Kidney (tissue), 13 donors: ENCODE measurements at regions not wholly inside any gene's neighbourhood (a gene's known extent, or its start where the extent isn't known, plus 50 kb on each side); places are given as distances from the start of the nearest gene placed in this dataset.

ENCODE experiments used
- DNase-seq, 5 donors: peaks; one replicate each; pipeline ENCODE4 v3.0.0-alpha.2; 2013 to 2020
- FAIRE-seq: peaks from 2 replicates; lab custom pipeline; 2012; peaks lifted over from hg19 to GRCh38; lab: Jason Lieb, UNC
- H3K27ac ChIP-seq, 2 donors: one replicate each; pipeline ENCODE4 v1.7.0; 2013; ENCODE audit warnings: low read depth in 2 of 2, low read length in 2 of 2, inconsistent platforms in 1 of 2
- H3K27me3 ChIP-seq: one replicate; pipeline ENCODE4 v1.7.1; 2013; ENCODE audit warnings: low read length, inconsistent platforms; ENCODE audit not compliant: control insufficient read depth, insufficient read depth
- H3K36me3 ChIP-seq, 3 donors: one replicate each; pipeline versions ENCODE4 v1.7.0 to v1.7.1; 2013; ENCODE audit warnings: low read length in 3 of 3, control low read depth in 1 of 3, inconsistent platforms in 1 of 3; ENCODE audit not compliant: insufficient read depth in 3 of 3, control insufficient read depth in 2 of 3
- H3K4me1 ChIP-seq, 3 donors: one replicate each; pipeline versions ENCODE4 v1.7.0 to v1.7.1; 2013; ENCODE audit warnings: low read length in 3 of 3, inconsistent platforms in 1 of 3, low read depth in 1 of 3; ENCODE audit not compliant: control insufficient read depth in 2 of 3, insufficient read depth in 2 of 3
- H3K4me3 ChIP-seq, 3 donors: one replicate each; pipeline versions ENCODE4 v1.7.0 to v1.8.1; 2013; ENCODE audit warnings: low read length in 3 of 3, control low read depth in 1 of 3, inconsistent platforms in 1 of 3
- H3K9ac ChIP-seq, 3 donors: one replicate each; pipeline versions ENCODE4 v1.7.0 to v1.7.1; 2013; ENCODE audit warnings: low read length in 3 of 3, control low read depth in 1 of 3, inconsistent platforms in 1 of 3
- H3K9me3 ChIP-seq, 3 donors: one replicate each; pipeline versions ENCODE4 v1.7.0 to v1.7.1; 2013; ENCODE audit warnings: low read length in 3 of 3, control low read depth in 1 of 3, inconsistent platforms in 1 of 3; ENCODE audit not compliant: control insufficient read depth in 2 of 3, insufficient read depth in 1 of 3
- intact Hi-C: fragments of 100-400 bp; cut with DNase I; formaldehyde crosslinking; loops from one replicate; pipeline ENCODE4 v1.11.1; 2022
- TF ChIP-seq, protein P1 (sequence below): IDR thresholded peaks from 3 replicates; pipeline ENCODE4 v1.5.1; 2012; ENCODE audit warnings: mild to moderate bottlenecking, moderate library complexity, borderline replicate concordance; ENCODE audit not compliant: insufficient read depth; ENCODE audit errors: extremely low read depth
- donor health status: control.
- donor health status: control.
- donor health status: control.
- donor health status: control.
- donor health status: control.
- donor health status: DM: yes; HTN: yes; CAD: no.
- donor health status: Normal renal cell carcinoma (clear cell type).

DNA sequence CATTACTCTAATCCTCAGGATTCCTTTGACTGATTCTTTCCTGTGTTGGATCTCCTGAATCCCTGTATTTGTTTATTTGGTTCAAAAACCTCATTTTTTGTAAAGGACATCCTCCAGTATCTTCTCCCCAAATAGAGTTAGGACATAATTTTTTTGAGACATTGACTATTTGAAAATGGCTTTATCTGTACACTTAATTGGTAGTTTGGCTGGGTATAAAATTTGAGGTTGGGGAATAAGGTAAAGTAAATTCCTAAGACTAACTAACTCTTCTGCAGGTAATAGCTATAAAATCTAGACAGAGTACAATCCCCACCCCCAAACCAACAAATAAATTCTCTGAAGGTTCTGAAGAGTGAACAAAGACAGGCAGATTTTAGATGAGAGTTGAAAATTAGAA is 114.4 kb downstream of the CTTN start:
- intact Hi-C loops = no loop called here
- H3K4me1 ChIP-seq = no peaks in the 10 kb centered on the region
- H3K36me3 ChIP-seq = no peaks in the 10 kb centered on the region
- H3K4me3 ChIP-seq = no peak overlapping the region
- TF ChIP-seq, protein P1, sequence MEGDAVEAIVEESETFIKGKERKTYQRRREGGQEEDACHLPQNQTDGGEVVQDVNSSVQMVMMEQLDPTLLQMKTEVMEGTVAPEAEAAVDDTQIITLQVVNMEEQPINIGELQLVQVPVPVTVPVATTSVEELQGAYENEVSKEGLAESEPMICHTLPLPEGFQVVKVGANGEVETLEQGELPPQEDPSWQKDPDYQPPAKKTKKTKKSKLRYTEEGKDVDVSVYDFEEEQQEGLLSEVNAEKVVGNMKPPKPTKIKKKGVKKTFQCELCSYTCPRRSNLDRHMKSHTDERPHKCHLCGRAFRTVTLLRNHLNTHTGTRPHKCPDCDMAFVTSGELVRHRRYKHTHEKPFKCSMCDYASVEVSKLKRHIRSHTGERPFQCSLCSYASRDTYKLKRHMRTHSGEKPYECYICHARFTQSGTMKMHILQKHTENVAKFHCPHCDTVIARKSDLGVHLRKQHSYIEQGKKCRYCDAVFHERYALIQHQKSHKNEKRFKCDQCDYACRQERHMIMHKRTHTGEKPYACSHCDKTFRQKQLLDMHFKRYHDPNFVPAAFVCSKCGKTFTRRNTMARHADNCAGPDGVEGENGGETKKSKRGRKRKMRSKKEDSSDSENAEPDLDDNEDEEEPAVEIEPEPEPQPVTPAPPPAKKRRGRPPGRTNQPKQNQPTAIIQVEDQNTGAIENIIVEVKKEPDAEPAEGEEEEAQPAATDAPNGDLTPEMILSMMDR = no peak
- peaks cover 0 to 9% (median 0%) of the 10 kb centered on the region in 3 donors for H3K9me3 ChIP-seq
- no peak for FAIRE-seq
- H3K27ac ChIP-seq = no peak overlapping the region
- no peak for DNase-seq
- H3K27me3 ChIP-seq = no peaks in the 10 kb centered on the region
- no peak overlapping the region for H3K9ac ChIP-seq

DNA sequence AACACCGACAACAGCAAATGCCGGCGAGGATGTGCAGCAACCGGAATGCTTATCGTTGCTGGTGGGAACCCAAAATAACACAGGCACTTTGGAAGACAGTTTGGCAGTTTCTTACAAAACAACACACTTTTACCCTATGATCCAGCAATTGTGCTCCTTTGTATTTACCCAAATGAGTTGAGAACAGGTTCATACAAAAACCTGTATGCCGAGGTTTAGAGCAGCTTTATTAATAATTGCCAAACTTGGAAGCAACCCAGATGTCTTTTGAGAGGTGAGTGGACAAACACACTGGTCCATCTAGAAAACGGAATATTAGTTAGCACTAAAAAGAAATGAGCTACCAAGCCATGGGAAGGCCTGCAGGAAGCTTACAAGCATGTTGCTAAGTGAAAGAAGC is 118.9 kb downstream of the CTTN start:
- DNase-seq = no peak
- intact Hi-C loops = no loop called here
- peaks cover 0 to 9% (median 0%) of the 10 kb centered on the region in 3 donors for H3K9me3 ChIP-seq
- H3K36me3 ChIP-seq = no peaks in the 10 kb centered on the region
- FAIRE-seq = no peak
- H3K27me3 ChIP-seq = no peaks in the 10 kb centered on the region
- no peaks in the 10 kb centered on the region for H3K4me1 ChIP-seq
- no peak overlapping the region for H3K9ac ChIP-seq
- TF ChIP-seq, protein P1 = no peak
- H3K27ac ChIP-seq = no peak overlapping the region
- no peak overlapping the region for H3K4me3 ChIP-seq

DNA sequence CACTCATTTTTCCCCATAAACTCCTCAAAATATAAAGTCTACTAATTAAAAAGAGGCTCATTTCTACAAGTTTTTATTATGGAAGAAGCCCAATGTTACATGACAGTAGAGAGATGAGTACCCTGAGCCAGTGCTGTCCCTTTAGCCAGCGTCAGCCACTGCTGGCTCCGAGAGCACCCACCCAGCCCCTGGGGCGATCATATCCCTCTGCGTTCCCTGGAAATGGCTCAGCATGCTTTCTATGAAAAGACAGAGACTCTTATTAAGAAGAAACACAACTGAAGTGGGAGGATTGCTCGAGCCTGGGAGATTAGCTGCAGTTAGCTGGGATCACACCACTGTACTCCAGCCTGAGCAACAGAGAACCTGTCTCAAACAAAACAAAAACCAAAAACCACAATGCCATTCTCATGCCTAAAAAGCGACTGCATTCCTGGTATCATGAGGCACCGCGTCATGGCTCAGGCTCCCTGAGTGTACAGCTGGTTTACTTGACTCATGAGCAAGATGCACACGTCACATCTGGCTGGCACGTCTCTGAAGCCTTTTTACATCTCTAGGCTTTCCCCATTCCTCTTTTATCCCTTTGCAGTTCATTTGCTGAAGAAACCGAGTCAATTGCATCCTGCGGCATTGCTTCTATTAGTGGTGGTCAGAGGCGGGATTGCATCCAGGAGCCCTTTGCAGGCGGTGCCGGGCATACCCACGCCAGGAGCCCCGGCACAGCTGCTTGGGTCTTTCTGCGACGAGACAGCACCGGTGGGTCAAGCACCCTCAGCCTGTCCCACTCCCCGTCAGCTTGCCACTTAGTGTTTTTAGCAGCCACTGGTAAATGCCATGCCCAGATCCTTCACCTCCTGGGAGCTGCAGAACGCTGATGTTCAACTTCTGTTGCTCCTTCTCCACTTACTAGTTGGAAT is 119.9 kb downstream of the CTTN start:
- FAIRE-seq (no peak), DNase-seq (peak in 2 of 5 donors; percentile 10 to 39)
- Histone ChIP-seq H3K36me3 (no peaks in the 10 kb centered on the region), H3K27ac (no peak overlapping the region), H3K4me1 (no peaks in the 10 kb centered on the region), H3K9me3 (peaks cover 0 to under 1% (median 0%) of the 10 kb centered on the region in 3 donors), H3K27me3 (no peaks in the 10 kb centered on the region), H3K9ac (no peak overlapping the region), H3K4me3 (no peak overlapping the region)
- intact Hi-C loops = no loop called here
- TF ChIP-seq, protein P1 = no peak
